HCEC 1CT (cell line): ENCODE measurements at regions not wholly inside any gene's neighbourhood (a gene's known extent, or its start where the extent isn't known, plus 50 kb on each side); places are given as distances from the start of the nearest gene placed in this dataset.
"Not testable (repeated sequence)": the region's sequence is repeated elsewhere in the genome, so short reads cannot be mapped to it uniquely, and the experiment has no call there.

ENCODE experiments used
- DNase-seq: peaks from one replicate; pipeline ENCODE4 v3.0.0-alpha.2; 2017

DNA sequence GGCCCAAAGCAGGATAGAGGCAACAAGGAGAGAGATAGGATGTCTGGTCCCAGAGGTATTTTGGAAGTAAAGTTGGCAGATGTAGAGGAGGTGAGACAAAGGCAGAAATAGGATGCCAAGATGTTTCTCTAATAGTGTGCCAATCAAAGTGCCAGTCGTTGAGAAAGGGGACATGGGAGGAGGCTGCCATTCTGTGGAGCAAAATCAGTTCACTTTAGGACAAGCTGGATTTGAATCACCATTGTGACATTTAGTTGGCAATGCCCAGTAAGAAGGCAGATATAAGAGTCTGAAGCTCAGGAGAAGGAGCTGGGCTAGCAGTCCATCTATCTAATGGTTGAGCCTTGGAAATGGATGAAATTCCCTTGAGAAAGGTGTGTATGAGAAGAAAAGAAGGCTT, 53.8 kb downstream of the ADRB2 start:
- no peak for DNase-seq

DNA sequence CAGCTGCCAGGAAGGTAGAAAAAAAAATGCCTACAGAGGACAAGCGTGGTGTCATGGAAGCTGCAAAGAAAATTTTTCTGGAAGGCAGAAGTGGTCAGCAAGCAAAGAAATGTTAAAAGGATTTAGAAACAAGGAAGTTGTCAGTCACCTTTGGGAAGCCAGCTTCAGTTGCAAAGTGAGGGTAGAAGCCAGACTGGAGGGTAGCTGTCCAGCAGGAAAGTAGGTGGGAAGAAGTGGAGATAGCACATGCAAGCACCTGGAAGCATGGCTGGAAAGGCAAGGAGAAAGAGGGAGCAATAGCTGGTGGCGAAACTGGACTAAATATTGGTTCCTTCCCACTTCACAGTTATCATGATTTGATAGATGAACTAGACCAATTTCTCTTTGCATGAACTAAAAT, 54.3 kb downstream of the ADRB2 start:
- no peak for DNase-seq

DNA sequence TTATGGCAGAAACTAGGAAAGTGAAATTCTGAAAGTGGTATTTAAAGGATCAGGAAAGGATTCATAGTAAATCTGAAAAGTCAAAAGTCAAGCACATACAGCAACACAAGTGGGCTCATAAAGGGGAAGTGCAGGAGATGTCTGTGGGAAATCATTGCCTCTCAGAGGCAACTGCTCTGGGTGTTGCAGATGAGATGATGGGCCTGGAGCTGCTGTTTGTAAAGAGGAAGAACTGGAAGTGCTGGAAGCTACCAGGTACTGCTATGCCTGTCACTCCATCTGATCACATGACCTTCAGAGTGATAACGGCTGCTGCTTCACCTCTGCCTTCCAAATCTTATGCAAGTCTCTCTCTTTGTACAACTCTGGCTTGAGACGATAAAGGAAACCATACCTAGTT, 55.9 kb downstream of the ADRB2 start:
- no peak for DNase-seq

DNA sequence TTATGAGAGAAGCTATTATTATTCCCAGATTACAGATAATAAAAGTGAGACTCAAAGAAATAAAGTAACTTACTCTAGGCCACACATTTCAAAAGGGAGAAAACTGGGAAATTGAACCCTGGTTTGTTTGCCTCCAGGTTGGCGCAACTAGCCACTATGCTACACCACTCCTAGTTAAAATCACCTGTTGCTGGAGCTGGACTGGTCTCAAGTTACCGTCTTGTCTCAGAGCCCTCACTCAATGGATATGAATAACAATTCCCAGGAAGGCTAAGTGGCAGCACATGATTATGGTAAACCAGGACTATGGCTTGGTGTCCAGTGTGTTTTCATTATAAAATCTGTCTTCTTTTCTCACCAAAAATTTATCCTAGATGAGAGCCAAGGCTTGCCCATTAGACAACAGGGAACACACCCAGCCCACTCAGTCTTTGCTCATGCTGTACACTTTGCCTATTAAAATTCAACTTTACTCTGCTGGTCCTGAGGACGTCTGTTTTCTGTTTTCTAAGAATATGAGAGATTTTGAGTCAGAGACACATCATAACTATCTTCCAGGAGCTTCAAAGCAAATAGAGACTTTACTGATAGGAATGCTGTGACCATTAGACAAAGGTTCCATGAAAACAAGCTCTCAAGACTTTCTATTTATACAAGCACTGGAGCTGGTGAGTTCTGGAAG, 58.1 kb downstream of the ADRB2 start:
- no peak for DNase-seq

DNA sequence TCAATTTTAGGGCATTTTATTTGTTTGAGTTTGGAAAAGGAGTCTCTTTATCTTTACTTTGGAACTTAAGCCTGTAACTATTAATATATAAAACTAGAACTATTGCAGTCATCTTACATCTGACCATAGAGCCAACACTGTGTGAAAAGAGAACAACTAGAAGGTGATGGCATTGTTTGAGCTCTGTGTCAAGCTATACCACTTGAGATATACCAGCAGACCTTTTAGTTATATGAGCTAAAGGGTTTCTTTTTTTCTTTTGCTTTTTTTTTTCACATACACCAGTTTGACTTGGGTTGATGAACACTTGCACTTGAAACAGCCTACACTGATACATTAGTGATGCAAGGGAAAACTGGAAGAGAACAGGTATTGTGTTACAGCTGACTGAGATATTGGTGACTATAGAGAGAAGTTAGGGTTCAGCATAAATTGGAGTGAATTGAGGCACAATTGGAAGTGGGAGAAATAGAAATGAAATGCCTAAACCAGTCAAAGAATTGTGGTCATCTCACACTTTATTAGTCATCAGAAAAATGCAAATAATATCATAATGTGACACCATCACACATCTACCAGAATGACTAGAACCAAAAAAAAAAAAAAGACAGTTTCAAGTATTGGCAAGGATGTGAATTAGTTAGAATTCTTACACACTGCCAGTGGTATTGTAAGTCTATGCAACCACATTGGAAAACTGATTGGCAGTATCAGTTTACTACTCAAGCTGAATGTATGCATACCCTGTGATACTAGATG, 60.9 kb downstream of the ADRB2 start:
- no peak for DNase-seq

DNA sequence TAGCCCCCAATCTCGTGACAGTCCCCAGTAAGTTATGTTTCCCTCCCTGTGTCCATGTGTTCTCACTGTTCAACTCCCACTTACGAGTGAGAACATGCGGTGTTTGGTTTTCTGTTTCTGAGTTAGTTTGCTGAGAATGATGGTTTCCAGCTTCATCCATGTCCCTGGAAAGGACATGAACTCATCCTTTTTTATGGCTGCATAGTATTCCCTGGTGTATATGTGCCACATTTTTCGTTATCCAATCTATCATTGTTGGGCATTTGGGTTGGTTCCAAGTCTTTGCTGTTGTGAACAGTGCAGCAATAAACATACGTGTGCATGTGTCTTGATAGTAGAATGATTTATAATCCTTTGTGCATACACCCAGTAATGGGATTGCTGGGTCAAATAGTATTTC, 63.5 kb downstream of the ADRB2 start:
- DNase-seq, result not testable (repeated sequence)

DNA sequence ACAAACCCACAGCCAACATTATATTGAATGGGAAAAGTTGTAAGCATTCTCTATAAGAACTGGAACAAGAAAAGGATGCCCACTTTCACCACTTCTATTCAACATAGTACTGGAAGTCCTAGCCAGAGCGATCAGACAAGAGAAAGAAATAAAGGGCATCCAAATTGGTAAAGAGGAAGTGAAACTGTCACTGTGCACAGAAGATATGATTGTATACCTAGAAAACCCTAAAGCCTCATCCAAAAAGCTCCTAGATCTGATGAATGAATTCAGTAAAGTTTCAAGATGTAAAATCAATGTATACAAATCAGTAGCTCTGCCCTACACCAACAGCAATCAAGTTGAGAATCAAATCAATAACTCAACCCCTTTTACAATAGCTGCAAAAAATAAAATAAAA, 69.0 kb downstream of the ADRB2 start:
- not testable (repeated sequence) for DNase-seq

DNA sequence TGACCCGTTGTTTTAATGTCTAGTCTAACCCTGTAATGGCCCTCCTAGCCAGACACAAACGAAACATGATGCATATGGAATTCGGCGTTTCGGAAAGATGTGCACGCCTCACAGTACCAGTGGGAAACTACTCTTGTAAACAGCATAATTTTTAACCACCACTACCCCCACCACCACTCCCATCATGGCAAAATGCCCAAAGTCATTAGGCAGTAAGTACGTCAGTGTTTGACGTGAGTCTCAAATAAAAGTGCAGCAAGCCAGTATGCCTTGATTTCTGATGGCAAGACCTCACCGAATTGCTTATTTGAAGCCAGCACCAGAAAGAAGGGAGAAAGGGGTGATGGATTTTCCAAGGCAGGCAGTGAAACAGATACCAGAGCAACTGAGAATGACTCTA, 71.4 kb downstream of the ADRB2 start:
- DNase-seq, result no peak

DNA sequence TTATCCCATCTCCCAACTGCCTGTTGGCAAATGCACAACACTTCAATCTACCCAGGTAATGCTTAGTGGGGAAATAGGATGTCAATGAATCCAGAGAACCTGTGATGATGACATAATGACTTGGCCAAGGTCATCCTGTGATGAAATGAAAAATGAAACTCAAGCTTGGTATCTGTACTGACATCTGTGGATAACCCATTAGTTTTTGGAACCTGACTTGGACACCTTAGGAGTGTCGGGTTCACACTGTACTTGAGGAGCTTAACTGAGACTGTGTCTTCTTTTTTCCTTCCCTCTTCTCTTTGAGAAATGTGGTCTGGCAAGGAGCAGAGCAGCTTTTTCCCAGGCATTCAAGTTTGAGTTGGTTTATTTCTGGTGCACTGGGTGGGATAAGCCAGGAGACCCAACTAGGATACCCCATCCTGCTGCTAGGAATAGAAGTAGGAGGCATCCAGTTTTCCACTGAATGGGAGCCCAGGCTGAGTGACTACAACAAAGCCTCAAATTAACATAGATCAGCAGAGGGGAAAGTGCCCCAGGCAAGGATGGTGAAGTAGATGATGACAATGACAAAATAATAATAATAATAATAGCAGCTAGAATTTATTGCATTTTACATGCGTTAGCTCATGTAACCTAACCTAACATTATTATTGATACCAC, 72.1 kb downstream of the ADRB2 start:
- DNase-seq, result no peak

DNA sequence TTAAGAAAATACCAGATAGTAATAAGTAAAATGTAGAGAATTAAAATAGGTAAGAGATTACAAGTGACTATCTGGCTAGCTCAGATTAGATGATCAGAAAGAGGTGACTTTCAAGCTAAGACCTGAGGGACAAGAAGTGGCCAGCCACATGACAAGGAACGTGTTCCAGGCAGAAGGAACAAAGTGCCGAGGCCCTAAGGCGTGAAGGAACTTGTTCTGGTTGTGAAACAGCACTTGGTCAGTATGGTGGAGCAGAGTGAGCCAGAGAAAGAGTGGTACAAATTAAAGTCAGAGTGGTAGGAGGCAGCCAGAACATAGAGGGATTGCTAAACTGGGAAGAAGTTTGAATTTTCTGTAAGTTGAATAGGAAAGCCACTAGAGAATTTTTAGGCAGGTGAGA, 73.6 kb downstream of the ADRB2 start:
- DNase-seq, result no peak

DNA sequence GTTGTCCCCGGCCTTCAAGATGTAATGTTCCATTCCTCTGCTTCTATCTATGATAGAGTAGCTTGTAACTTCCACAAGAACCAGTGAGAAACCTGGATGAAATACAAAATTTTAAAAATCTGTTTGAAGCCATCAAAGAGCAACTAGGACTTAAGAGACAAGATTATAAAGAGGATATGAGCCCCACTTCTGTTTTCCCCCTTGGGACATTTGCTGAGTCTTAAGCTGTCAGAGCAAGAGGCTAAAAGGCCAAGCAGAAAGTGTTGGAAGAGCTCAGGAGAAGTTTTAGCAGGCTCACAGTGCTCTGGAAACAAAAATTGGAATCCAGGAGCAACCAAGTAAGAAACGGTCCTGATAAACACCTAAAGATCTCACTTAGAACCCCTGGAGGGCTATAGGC, 76.1 kb downstream of the ADRB2 start:
- no peak for DNase-seq

DNA sequence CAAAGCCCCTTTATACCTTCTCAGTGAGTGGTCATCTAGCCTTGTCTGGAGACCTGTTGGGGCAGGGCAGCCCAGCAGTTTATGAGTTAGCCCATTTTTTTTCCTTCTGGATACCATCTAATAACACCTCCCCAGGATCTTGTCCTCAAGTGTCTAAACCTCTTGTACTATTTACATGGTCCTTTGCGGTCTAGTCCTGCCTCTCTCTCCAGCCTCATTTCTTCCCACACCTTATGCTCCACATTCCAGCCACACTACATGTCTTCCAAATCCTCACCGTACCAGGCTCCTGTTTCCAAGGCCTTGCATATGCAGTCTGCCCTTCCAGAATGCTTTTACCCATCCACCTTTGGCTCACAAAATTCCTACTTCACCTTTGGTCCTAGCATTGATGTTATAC, 77.2 kb downstream of the ADRB2 start:
- DNase-seq, result no peak

DNA sequence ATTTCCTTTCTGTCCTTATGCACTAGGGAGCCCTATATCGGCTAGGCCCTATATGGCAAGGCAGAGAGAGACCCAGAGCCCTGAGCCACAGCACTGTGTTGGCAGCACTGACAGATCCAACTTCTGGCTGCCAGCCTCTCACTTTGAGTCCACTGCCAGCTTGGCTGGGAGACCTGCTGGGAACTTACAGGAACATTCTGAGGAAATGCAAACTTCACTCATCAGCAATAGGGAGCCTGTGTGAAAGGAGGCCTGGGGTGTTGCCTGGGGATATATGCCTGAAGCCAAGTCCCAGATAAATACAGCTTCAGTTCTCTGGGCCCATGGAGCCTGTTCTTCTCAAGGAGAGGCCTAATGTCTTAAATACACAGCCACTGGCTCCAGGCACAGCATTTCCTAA, 78.0 kb downstream of the ADRB2 start:
- DNase-seq, result no peak

DNA sequence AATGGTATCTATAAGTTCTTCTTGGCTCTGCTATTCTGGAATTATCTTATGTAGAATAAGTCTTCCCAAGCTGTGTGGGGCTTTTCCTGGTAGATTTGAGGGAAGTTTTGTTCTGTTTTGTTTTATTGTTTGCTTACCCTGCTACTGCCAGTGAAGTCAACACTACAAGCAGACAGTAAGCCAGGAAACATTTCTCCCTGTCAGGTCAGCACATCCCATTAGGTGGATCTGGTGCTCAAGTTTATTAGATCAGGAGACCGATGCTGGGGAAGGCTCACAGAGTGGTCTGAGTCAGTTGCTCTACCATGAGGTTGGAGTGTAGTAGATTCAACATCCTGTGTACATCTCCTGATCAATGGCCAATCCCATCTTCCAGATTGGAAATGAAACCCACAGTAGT, 79.1 kb downstream of the ADRB2 start:
- DNase-seq, result no peak

DNA sequence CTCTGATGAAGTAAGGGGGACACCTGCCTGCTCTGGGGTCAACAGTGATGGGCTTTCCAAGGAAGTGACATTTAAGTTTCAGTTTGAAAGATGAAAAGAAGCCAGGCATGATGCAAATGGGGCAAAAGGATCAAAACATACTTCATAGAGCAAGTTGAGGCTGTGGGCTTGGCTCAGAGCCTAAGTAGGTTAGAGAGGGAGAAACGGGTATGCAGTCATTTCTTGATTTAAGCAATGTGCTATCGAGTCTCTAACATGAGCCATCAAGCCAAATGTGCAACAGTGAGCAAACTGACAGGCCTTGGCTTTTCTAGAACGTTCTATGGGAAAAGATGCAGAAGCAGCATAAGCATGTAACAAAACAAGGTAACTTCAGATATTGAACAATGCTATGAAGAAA, 80.6 kb downstream of the ADRB2 start:
- no peak for DNase-seq

DNA sequence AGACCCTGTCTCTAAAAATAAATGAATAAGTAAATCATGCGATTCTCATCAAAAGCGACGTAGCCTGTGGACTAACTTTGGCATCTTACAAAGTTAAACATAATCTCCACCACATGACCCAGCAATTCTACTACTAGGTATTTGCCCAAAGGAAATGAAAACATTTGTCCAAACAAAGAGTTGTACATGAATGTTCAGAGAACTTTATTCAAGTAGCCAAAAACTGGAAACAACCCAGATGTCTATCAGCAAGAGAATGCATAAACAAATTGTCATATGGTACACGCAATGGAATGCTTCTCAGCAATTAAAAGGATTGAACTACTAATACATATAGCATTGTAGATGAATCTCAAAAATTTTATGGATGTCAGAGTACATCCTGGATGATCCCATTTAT, 82.6 kb downstream of the ADRB2 start:
- DNase-seq, result peak; percentile 73

DNA sequence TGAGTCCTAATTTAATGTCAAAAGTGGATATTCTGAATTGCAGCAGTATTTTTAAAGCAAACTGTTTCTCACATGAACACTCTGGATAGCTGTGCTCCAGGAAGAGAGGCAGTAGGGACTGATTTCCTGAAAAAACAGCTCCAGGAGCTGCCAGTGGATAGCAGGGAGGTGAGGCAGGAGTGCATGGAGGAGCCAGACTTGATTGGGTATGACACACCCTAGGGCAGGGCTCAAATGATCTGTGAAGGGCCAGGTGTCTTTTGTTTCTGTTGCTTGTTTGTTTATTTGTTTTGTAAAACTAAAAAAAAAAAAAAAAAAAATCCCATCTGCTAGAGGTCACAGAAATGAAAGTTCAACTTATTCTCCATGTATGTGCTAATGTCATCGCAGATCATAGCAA, 83.4 kb downstream of the ADRB2 start:
- DNase-seq, result peak; percentile 16

DNA sequence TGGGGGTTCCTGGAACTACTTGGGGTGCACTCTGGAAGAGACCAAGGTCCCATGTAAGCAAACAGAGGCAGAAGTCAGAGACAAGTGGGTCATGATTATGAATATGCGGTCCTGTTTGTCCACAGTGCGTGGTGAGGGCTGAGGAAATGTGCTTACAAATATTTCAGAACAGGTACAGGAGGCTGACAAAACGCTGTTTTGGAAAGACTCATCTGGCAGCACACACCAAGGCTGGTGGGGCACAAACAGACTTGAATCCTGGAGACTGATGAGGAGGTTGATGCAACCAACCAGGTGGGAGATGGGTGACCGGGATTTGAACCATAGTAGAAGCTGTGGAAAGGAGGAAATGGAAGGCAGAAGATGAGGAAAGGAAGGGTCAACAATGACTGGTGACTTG, 83.8 kb downstream of the ADRB2 start:
- no peak for DNase-seq

DNA sequence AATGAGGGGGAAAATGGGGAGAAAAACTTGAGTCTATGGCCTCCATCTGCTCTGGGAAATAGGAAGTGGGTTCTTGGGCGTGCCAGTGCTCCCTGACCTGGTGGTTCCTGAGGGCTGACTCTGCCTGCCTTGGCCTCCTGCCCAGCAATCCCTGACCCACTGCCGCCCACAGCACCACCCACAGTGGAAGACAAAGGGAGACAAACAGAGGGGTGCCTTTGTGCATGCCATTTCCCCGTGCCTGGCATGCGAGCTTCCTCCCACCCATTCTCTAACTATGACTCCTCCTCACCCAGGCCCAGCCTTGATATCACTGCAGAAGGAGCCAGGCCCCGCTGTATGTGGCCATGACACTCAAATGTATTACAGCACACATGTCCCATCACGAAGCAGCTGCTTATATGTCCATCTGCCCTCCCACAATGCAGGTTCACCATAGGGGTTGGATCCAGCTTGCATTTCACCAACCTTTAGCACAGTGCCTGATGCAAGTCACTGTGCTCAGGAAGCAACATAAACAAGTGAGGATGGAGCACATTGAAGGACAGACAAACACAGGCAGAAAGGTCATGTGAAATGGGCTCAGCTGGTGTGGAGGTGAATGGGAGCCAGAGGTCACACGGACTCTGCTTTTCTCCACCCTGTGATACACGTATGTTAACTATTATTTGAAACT, 84.4 kb downstream of the ADRB2 start:
- DNase-seq, result peak; percentile 84

DNA sequence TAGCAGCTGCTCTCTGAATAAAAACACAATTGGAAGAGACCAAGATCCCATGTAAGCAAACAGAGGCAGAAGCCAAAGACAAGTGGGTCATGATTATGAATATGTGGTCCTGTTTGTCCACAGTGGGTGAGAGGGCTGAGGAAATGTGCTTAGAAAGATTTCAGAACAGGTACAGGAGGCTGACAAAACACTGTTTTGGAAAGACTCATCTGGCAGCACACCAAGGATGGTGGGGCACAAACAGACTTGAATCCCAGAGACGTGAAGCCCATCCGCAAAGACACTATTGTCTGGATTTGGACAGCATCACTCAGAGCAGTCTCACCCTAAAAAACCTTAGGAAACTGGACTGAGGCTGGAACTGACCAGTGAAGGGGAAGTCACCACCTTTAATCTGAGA, 85.0 kb downstream of the ADRB2 start:
- no peak for DNase-seq

DNA sequence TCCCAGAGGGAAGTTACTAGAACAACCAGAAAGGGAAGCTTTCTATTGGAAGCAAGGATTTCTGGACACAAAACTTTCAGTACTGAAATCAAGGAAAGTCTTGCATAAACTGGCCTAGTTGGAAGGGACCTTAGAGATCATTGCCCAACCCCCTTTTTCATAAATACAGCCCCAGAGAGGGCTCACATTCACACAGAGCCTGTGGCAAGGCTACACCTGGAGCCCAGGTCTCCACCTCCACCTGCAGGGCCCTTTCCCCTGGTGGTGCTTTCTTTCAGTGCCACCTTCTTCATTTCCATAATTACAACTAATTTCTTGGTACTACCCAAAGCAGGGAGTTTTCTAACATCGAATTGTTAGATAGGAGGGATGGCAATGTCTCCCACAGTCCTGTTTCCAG, 85.7 kb downstream of the ADRB2 start:
- DNase-seq, result no peak

DNA sequence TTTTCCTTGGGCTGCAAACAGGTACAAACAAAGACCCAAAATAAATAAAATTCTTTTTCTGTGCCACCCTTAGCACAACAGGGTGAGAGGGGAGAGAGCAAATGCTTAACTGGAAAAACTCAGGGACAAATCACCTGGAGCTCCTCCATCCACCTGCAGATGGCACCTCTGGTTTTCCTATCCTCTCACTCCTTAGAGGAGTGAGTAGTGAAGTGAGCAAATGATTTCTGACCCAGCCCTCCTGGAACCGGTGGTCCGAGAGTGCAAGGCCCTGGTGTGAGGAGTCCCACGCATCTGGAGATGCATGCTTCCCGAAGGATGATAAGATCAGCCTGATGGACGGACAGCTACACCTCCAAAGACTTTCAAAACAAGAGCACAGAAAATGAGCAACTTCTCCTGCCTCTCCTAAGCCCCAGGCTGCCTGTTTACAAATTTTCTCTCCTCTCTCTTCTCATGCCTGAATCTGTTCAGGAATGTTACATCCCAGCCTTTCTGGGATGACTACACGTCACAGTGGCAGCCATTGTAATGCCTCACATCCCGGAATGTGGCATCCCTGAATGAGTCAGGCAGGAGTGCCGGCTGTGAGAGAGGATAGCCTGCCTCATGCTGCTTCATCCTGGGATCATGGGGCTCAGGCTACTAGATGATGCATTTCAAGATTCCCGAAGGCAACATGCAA, 86.4 kb downstream of the ADRB2 start:
- DNase-seq, result peak; percentile 97

DNA sequence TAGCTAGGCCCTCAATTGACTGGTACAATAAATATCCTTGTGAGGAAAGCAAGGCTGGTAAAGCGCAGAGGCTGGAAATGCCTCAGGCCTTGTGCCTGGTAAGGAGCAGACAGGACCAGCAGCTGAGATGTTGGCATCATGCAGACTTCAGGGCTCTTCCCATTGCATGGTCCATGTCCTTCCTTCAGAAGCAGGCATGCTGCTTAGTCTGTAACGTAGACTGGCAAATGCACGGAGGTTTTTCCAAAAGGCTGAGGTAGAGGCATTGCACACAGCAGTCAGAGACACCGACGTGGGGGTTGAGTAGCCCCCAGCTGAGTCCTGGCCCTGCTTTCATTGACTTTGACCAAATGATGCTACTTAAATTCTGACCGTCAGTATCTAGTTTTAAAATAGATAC, 87.1 kb downstream of the ADRB2 start:
- DNase-seq, result no peak
